Renal cortex interstitium (tissue), 11 donors: ENCODE measurements at regions not wholly inside any gene's neighbourhood (a gene's known extent, or its start where the extent isn't known, plus 50 kb on each side); places are given as distances from the start of the nearest gene placed in this dataset.

ENCODE experiments used
- DNase-seq, 11 donors: peaks; one replicate each; pipeline ENCODE4 v3.0.0-alpha.2; 2013; ENCODE audit warnings: low read depth in 9 of 11, low spot score in 4 of 11; ENCODE audit errors: extremely low read depth in 1 of 11

DNA sequence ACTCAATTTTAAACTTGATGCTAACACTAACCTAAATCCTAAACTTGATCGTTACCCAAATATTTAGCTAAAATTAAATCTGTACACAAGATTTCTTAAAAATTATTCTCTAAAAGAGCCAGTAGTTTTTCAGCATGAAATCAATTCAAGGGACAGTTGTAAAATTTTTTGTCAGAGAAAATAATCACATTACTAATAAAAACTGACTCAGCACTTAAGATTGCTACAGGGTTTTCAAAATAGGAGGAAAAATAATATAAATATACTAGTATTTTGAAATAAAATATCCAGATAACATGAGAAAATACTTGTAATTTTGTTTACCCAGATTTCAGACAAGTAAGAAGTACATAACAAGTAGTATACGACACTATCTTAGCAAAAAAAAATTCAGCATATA, 1268.1 kb upstream of the USP15 start:
- no peak for DNase-seq

DNA sequence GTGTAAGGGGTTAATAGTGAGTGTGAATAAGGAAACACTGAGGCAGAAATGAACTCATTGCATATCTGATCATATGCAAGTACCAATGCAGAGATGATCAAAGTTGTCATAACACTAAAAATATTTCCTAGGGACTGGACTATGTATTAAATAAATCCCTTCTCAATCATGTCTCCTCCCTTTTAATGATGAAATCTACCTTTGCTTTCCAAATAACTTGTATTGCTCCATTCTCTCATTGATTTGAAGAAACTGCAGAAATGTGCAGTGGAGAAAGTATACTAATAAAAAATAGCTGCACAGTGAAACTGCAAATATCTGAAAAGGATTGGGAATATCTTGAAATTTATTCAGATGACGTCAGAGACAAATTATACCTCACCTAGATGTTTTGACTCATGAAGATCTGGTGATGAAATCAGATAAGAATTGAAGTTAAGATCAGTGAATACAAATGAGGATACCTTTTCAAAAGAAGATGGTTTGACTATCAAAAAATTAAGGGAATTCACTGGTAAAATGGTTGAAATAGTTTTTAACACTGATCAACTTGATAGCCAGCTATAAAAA, 1264.9 kb upstream of the USP15 start:
- no peak for DNase-seq

DNA sequence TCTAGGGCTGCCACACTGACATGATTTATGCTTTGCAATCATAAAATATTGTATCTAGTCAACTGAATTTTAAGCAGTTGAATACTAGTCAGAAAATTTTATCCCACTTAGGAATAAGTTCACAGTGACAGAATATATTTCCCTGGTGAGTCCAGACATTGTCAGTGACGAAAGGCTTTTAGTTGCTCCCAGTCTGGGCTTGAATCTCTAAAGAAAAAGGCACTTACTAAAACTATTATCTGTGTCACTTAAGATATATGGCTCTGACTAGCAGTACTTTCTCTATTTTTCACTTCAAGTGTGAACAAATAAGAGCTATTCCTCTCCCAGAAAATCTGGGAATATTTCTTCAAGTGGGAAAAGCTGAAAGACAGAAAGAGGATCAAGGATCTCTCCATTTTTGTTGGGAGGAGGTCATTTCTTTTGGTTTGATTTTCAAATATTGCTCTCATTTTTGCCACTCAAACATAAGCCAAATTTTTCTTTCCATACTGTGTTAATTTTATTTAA, 1262.3 kb upstream of the USP15 start:
- no peak for DNase-seq

DNA sequence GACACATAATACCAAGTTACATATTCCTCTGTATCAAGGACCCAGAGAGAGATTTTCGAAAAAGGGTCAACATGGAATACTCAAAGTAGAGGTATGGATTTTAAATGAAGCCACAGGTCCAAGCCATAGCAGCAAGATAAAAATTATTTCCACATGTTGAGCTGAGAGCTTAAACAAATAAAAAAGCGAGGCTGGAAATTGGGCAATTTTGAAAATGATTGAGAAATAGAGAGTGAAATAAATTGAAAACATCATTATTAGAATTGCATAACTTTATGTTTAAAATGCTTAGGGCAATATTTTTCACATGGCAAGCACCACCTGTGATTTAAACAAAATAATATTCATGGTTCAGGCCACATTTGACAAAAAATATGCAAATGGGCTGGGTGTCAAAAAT, 1251.0 kb upstream of the USP15 start:
- no peak for DNase-seq

DNA sequence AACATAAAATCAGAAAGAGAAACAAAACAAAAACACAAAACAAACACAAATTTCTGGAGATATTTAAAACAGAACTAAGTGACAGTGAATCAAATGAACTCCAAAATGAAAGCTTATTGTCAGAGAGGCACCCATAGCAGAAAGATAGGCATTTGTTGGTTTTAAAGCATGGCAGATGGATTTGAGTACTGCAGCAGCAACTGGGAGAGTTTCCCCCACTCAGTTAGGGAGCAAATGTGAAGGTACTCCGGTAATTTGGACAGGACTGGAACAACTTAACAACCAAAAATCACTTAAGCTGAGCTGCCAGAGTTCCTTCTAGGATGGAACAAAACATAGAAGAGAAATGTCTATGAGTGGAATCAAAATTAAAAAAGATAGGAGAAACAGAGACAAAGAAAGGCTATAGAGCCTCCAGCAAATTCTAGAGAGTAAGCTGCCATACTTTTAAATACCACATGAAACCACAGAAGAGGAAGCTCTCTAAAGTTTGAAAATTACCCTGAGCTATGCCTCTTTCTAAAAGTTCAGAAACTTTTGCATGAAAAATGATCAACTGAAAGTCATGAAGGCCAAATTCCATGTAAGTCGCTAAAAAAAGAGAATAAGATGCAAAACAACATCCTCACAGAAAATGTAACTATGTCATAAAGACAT, 1248.3 kb upstream of the USP15 start:
- no peak for DNase-seq

DNA sequence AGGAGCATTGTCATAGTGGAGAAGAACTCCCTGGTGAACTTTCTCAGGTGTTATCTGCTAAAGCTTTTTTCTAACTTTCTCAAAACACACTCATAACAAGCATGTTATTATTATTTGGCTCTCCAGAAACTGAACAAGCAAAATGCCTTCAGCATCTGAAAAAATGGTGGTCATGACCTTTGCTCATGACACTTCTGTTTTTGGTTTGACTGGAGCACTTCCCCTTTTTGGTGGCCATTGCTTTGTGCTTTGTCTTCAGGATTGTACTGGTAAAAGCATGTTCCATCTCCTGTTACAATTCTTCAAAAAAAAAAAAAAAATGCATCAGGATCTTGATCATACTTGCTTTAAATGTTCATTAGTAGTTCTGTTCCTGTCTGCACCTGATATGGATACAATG, 1241.6 kb upstream of the USP15 start:
- no peak for DNase-seq

DNA sequence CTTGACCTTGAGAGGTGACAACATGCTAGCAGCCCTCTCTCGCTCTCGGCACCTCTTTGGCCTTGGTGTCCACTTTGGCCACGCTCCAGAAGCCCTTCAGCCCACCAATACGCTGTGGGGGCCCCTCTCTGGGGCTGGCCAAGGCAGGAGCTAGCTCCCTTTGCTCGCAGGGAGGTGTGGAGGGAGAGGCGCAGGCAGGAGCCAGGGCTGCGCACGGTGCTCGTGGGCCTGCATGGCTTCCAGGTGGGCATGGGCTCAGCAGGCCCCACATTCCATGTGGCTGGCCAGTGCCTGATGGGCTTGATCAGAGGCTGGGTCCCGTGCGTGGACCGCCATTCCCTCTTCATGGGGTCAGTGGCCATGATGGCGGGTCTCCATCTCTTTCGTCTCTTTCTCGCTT, 1237.0 kb upstream of the USP15 start:
- DNase-seq: no peak

DNA sequence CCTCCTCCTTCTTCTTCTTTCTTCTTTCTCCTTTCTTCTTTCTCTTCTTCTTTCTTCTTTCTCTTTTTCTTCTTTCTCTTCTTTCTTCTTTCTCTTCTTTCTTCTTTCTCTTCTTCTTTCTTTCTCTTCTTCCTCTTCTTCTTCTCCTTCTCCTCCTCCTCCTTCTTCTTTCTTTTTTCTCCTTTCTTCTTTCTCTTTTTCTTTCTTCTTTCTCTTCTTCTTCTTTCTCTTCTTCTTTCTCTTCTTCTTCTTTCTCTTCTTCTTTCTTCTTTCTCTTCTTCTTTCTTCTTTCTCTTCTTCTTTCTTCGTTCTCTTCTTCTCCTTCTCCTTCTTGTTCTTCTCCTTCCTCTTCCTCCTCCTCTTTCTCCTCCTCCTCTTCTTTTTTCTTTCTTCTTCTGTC, 1230.7 kb upstream of the USP15 start:
- no peak for DNase-seq

DNA sequence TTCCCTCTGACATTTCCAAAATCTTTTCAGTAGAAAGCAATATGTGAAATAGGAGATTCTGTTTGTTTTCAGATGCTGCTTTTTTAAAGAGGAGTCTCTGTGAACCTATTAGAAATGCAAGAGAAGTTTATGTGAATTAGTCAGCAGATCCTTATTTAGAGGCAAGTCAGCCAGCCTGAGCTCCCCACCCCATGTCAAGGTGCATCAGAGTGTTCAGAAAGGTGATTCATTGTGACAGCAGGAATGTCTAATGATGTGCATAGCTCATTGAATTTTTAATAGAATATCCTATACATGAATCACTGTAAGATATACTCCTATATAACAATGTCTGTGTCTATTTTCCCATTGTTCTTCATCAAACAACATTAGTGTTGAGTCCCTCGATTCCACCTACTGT, 1222.4 kb upstream of the USP15 start:
- no peak for DNase-seq

DNA sequence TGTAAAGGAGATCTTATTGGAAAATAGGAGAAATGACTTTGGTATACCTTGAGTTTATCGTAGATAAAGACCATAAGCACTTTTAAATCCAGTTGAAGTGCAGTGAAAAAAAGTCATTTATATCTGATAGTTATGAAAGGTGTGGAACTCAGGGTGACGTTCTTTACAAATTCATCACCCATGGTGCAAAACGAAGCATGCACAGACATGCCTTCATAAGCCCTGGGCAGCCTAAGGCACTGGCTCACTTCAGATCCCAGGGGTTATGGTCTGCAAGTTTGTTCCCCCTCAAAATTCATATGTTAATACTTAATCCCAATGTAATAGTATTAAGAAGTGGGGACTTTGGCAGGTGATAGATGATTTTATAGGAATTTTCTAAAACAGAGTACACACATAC, 1216.4 kb upstream of the USP15 start:
- no peak for DNase-seq

DNA sequence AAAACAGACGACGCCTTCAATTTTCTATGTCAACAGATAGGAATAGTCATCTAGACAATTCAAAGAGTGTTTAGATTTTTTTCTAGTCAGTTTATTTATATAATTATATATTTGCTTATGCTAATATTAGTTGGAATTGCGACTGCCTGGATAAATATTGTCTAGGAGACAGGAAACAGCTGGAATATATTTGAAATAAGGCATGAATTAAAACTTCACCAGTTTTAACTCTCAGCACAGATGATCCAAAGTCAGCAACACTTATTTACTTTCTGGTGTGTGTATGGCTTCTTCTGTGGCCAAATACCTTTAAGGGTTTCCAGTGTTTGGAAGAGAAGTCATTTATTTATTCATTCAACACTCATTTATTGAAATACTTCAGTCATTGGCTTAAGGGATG, 1215.4 kb upstream of the USP15 start:
- no peak for DNase-seq

DNA sequence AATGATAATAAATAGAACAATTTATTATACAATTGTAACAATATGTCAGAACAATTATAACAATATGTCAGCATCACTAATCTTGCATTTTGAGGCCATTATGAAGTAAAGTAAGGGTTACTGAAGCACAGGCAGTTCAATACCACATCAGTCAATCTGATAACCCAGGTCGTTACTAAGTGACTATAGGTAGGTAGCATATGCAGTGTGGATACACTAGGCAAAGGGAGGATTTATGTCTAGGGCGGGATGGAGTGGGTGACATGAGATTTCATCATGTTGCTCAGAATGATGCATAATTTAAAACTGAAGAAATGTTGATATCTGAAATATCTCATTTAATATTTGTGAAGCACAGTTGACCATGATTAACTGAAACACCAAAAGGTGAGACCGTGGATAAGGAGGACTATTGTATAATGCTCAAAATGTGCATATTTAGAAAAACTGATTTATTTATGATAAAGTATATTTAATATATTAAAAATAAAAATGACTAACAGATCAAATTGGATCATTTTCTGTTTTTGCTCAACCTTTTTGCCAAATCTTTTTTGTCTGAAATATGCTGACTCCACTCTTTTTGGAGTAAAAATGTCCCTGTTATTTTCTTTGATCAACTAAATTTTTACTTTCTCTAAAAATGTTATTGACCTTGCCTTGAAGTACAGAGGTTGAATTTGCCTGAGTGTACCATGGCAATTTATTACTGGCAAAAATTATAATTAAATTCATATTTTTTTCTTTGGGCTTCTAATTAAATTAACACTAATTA, 1189.4 kb upstream of the USP15 start:
- no peak for DNase-seq

DNA sequence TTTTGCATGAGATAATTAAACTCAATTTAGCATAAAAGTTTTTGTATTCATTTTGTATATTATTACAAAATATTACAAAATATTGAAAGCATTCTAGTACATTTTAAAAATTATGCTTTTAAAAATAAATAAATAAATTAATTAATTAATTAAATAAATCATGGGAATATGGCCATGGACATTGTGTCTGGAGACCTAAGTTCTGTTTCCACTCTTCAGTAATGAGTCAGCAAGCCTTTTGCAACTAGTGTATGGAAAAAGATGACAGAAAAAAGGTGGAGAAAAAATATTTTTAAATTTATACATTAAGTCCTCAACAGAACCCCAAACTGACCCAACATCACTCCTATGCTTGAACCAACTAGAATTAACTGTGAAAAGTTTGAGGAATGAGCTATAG, 1187.5 kb upstream of the USP15 start:
- DNase-seq: no peak

DNA sequence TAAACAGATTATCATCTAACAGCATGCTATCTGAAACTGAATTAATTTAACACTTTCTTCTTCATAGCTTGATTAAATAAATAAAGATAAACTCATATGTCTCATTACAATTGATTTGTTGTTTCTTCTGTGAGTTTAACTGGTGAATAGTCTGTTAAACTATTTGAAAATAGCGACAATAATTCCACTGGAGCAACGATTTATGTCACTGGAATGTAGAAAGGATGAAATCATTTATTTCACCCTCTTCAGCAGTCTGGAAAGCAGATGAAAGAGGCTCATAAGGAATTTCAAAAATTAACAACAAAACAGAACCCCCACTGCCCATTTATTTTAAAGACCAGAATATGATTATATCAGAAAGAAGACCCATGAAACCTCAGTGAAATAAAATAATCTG, 1165.1 kb upstream of the USP15 start:
- DNase-seq: no peak

DNA sequence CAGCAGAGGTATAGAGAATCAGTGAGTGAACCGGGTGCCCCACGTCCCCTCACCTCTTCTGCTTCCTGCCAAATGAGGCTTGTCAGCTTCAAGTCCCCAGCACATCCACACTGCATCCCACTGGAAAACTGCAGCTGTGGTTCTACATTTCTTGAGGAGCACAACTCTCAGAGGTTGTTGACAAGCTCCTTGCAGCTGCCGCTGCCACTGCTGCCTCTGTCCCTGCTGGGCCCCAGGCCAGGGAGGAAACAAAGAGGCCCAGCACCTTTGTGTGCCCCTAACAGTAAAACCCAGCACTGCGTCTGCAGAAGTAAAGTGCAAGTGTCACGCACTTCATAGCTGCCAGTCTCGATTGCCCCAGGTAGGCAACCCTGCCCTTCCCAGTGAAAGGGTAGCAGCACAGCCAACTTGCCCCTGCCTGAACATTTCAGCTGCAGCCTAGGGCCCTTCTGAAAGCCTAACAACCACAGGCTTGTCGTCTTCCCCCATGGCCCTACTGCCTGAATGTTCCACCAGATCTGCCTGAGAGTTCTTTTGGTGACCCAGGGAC, 1162.1 kb upstream of the USP15 start:
- DNase-seq: no peak

DNA sequence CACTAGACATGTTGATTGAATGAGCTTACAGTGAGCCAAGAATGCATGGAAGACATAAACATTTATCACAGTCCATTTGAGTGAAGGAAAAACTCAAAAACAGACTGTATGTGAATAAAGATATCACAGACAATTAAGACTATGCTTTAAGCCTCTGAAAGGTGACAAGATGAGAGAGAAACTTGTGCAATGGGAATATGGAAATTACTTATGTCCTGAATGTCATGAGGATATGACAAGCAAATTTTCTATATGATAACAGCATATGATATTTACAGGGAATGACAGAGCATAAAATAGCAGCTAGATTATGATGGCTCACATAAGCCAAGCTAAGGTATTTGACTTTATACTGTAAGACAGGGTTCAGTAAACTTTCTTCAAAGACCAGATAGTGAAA, 1153.1 kb upstream of the USP15 start:
- no peak for DNase-seq

DNA sequence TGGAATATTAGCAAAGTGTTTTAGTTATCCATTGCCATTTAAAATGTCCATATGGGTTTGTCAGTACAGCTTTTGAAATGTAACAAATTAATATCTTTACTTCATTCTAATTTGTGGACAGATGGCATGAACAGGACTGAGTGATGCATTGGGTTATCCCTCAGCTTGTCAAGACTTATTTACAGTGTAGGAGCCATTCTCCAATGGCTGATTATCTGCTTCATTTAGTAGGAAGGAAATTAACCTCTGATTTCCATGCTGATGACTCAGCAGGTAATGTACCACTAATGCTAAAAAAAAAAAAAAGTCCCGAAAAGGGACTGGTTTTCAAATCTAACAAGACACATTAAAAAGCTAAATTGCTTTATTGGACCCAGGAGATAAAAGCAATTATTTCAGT, 1149.0 kb upstream of the USP15 start:
- DNase-seq: no peak

DNA sequence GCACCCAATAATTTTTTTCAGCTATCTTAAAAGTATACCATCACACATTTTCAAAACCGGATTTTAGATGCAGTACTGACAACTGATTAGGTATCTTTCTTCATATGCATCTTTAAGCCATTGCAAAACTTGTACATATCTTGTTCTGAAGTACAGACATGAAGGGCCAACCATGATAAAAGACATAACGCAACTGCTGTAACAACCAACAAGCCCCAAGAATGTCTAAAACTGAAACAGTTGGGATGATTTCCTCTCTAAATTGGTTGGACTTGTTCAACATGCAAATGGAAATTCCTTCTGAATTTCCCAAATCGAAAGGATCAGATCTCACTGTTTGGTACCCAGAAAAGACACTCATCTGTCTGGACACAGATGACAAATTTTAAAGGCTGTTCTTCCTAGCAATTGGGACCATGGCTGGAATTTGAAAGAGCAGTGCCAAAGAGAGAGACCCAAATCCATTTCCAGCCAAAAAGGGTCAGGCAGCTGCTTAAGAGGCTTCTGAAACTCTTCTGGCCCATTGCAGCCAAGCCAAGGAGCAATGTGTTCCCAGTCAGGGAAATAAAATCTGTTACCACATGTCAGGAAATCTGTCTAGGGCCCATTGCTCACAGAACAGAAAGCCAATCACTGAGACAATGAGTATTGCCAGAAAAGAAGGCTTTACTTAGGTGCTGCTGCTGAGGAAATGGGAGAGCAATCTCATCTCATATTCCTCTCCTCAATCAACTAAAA, 1122.4 kb upstream of the USP15 start:
- no peak for DNase-seq

DNA sequence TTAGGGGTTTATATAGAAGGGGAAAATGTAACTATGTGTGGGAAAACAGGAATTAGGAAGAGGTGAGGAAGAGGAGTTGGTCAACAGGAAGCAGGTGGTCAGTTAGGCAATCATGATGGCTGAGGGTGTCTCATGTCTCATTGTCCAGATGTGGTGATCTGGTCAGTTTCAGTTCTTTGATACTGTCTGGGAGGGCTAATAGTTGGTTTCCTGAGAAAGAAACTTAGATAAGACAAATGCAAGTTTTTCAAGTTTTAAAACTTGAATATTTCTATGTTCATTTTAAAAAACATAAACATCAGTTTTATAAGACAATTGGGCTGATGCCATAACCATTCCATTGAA, 1121.8 kb upstream of the USP15 start:
- DNase-seq: no peak

DNA sequence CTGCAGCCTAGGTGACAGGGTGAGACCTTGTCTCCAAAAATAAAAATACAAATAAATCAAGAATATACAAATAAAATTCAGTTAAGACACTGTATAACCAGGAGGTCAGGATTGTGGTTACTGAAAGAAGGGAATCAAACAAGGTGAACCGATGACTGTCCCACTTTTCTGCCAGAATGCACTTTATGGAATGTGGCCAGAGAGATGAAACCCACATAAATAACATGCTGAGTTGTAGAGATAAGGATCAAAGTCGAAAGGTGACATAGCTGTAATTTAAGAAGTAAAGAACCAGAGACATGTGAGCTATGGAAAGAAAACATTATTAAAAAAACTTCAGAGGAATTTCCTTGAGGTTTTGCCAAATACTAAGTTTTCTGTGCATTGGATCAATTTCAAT, 1098.2 kb upstream of the USP15 start:
- no peak for DNase-seq
